ENCODE measurements at regions not wholly inside any gene's neighbourhood (a gene's known extent, or its start where the extent isn't known, plus 50 kb on each side); places are given as distances from the start of the nearest gene placed in this dataset.

DNA sequence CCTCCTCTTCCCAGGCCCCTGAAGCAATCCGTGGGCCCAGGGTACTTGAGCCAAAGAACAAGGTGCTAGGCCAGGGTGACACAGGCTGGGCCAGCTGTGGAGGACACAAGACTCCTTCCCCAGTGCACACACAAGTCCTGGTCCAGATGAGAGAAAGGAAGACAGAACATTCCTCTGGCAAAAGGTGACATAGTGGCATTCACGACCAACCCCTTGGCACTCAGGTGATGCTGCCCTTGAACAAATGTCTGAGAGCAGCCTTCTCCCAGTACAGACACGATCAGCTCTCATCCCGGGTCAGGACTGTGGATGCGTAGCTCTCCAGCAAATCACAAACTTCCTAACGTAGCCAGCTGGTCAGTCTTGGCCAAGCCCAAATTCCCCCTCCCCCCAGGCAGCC, 118.5 kb downstream of the OAT start:
- TF ChIP-seq CTCF (conservative IDR thresholded peaks at IDR 0.05; ENCODE audit: low read depth, low read length), result no peak
- no peak for TF ChIP-seq MXI1 (IDR thresholded peaks at IDR 0.05; ENCODE audit: borderline replicate concordance, low read depth, low read length)
